ENCODE measurements at regions not wholly inside any gene's neighbourhood (a gene's known extent, or its start where the extent isn't known, plus 50 kb on each side); places are given as distances from the start of the nearest gene placed in this dataset.

GRCh38 chr12:13504074-13504473, 307.5 kb downstream of the EMP1 start:
- Mint-ChIP-seq H3K4me1 (no peaks in the 10 kb centered on the region), H3K27ac (no peak overlapping the region), H3K36me3 (no peaks in the 10 kb centered on the region), H3K9me3 (no peaks in the 10 kb centered on the region), H3K4me3 (no peak overlapping the region), H3K27me3 (no peaks in the 10 kb centered on the region)
- DNase-seq, result no peak
- CTCF ChIA-PET, result no interaction called here

GRCh38 chr12:13503094-13503835, 306.7 kb downstream of the EMP1 start:
- Mint-ChIP-seq H3K4me1 (no peaks in the 10 kb centered on the region), H3K36me3 (no peaks in the 10 kb centered on the region), H3K27ac (no peak overlapping the region), H3K9me3 (no peaks in the 10 kb centered on the region), H3K4me3 (no peak overlapping the region), H3K27me3 (no peaks in the 10 kb centered on the region)
- CTCF ChIA-PET, result no interaction called here
- no peak for DNase-seq

- Mint-ChIP-seq H3K4me1 (no peaks in the 10 kb centered on the region), H3K36me3 (no peaks in the 10 kb centered on the region), H3K4me3 (no peak overlapping the region), H3K9me3 (no peaks in the 10 kb centered on the region), H3K27me3 (no peaks in the 10 kb centered on the region), H3K27ac (no peak overlapping the region)
- DNase-seq, result no peak
- CTCF ChIA-PET, result no interaction called here
These were observed 302.5 kb downstream of the EMP1 start for GRCh38 chr12:13499008-13499407.

DNA sequence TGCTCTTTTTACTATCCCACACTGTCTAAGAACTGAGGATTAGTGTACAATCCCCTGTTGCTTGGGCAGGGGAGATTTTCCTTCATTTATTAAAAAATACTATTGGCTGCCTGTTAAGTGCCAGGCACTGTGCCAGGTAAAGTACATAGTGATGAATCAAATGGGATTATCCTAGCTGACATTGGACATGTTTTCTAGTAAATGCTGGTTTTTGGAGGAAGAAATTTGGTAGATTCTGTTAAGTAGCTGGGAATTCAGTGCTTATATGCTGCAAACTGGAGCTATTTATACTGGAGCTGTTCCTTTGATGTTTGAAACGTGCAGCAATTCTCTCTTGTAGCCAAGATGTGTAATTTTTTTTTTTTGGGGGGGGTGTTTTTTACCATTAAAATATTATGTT, 299.6 kb downstream of the EMP1 start:
- H3K36me3 Mint-ChIP-seq, result no peaks in the 10 kb centered on the region
- H3K4me3 Mint-ChIP-seq, result no peak overlapping the region
- H3K27me3 Mint-ChIP-seq, result no peaks in the 10 kb centered on the region
- no peak overlapping the region for H3K27ac Mint-ChIP-seq
- CTCF ChIA-PET, result no interaction called here
- DNase-seq, result no peak
- no peaks in the 10 kb centered on the region for H3K9me3 Mint-ChIP-seq
- no peaks in the 10 kb centered on the region for H3K4me1 Mint-ChIP-seq

- H3K9me3 Mint-ChIP-seq, result no peaks in the 10 kb centered on the region
- H3K36me3 Mint-ChIP-seq, result no peaks in the 10 kb centered on the region
- no peak overlapping the region for H3K4me3 Mint-ChIP-seq
- no peak for DNase-seq
- no peaks in the 10 kb centered on the region for H3K27me3 Mint-ChIP-seq
- H3K27ac Mint-ChIP-seq, result no peak overlapping the region
- H3K4me1 Mint-ChIP-seq, result no peaks in the 10 kb centered on the region
- CTCF ChIA-PET, result no interaction called here
These were observed 292.7 kb downstream of the EMP1 start for GRCh38 chr12:13489246-13489645.

DNA sequence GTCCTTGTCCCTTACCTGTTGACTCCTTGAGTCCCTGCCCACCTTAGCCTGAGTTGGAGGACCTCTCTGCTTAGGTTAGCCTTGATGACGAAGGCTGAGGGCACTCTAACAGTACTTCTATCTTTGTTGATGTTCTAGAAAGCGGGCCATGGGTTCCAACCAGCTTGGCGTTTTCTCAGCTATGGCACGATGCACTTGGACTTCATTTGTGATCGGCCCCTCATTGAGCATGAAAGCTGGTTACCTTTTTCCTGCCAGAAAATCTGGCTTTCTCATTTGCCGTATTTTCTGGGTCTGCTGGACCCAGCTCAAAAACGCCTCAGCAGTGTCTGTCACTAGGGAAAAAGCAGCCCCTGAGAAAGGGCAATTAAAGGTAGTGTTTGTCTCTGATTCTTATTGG, 290.8 kb downstream of the EMP1 start:
- H3K27me3 Mint-ChIP-seq, result no peaks in the 10 kb centered on the region
- H3K4me1 Mint-ChIP-seq, result no peaks in the 10 kb centered on the region
- no peak overlapping the region for H3K4me3 Mint-ChIP-seq
- CTCF ChIA-PET, result no interaction called here
- DNase-seq, result no peak
- H3K36me3 Mint-ChIP-seq, result no peaks in the 10 kb centered on the region
- H3K27ac Mint-ChIP-seq, result no peak overlapping the region
- no peaks in the 10 kb centered on the region for H3K9me3 Mint-ChIP-seq

- CTCF ChIA-PET, result no interaction called here
- Mint-ChIP-seq H3K4me3 (no peak overlapping the region), H3K27me3 (no peaks in the 10 kb centered on the region), H3K4me1 (no peaks in the 10 kb centered on the region), H3K9me3 (no peaks in the 10 kb centered on the region), H3K27ac (no peak overlapping the region), H3K36me3 (no peaks in the 10 kb centered on the region)
- DNase-seq, result no peak
These were observed 290.3 kb downstream of the EMP1 start for GRCh38 chr12:13486794-13487193.

- Mint-ChIP-seq H3K9me3 (no peaks in the 10 kb centered on the region), H3K36me3 (no peaks in the 10 kb centered on the region), H3K27ac (no peak overlapping the region), H3K27me3 (peaks cover 4% of the 10 kb centered on the region), H3K4me1 (no peaks in the 10 kb centered on the region), H3K4me3 (no peak overlapping the region)
- DNase-seq, result no peak
- CTCF ChIA-PET, result no interaction called here
These were observed 282.2 kb downstream of the EMP1 start for GRCh38 chr12:13478650-13479181.

DNA sequence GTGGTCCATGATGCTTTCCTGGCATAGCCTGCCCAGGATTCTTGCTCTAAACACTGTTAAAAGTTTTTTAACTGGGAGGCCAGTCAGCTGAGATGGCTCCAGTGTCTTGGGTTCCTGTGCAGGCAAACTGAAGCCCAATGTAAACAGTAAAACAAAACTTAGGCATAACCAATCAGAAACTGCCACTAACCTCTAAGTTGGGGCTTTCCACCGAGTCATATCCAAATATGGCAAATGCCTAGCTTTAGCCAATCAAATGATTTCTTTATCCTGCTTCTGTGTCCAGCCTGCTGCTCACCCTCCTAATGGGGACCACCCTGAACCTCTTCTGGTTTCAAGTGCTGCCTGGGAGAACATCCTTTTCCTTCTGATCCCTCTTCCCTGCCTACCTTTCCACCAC, 277.9 kb downstream of the EMP1 start:
- Mint-ChIP-seq H3K9me3 (no peaks in the 10 kb centered on the region), H3K4me1 (no peaks in the 10 kb centered on the region), H3K27ac (no peak overlapping the region), H3K4me3 (no peak overlapping the region), H3K36me3 (no peaks in the 10 kb centered on the region), H3K27me3 (peaks cover 9% of the 10 kb centered on the region)
- DNase-seq, result no peak
- CTCF ChIA-PET, result no interaction called here

DNA sequence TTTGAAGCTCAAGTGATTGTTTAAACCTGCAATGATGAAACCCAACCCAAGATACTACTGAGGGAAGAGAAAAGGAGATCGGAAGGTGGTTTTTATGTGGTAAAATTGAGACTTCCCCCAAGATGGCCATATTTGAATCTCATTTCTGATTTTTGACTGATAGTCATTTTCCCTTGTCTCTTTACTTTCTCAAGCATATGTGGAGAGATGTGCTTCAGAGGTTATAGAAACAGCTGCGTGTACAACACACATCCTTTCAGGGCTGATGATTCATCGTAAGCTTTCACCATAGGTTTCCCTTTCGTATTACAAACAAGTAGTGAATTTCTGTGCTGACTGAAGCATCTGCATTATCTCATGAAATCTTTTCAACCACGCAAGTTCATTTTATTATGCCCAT, 276.2 kb downstream of the EMP1 start:
- Mint-ChIP-seq H3K9me3 (no peaks in the 10 kb centered on the region), H3K36me3 (no peaks in the 10 kb centered on the region), H3K4me1 (no peaks in the 10 kb centered on the region), H3K27me3 (peaks cover 9% of the 10 kb centered on the region), H3K4me3 (no peak overlapping the region), H3K27ac (no peak overlapping the region)
- CTCF ChIA-PET, result no interaction called here
- no peak for DNase-seq

DNA sequence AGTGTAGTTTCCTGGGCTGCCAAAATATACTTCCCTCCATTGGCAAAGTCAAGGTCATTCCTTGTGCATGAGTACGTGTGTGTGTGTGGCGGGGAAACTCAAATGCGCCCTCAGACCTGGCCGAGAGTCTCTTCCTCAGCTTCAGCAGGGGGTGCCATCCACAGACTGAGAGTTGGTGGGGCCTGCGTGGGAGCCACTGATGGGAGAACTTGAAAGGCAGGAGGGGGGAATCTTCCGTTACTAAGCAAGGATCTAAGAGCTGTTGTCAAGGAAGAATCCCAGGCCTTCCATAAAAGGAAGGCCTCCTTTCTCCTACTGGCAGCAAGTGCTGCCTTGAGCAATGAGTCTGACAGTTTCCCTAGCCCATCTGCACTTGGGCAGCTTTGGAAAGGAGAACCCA, 274.9 kb downstream of the EMP1 start:
- no peak overlapping the region for H3K4me3 Mint-ChIP-seq
- H3K36me3 Mint-ChIP-seq, result no peaks in the 10 kb centered on the region
- DNase-seq, result no peak
- CTCF ChIA-PET, result no interaction called here
- no peaks in the 10 kb centered on the region for H3K4me1 Mint-ChIP-seq
- peaks cover 9% of the 10 kb centered on the region for H3K27me3 Mint-ChIP-seq
- no peaks in the 10 kb centered on the region for H3K9me3 Mint-ChIP-seq
- no peak overlapping the region for H3K27ac Mint-ChIP-seq

DNA sequence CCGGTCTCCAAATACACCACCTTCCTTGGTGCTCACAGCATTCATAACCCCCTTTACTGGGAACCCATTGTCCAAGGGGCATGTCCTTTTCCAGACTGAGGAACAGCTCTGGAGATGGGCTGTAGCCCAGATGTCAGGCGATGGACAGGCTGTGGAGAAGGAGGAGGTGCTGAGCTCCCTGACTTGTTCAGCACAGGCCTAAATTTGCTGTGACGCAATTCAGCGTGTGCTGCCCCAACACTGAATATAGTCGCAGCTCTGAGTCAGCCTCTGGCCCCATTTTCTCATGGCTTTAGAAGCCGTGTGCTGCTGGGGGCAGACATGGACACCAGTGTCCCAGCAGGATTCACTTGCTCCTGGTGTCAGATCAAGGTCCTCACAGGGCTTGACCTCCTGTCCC, 269.1 kb downstream of the EMP1 start:
- no peaks in the 10 kb centered on the region for H3K36me3 Mint-ChIP-seq
- H3K4me1 Mint-ChIP-seq, result no peaks in the 10 kb centered on the region
- no peaks in the 10 kb centered on the region for H3K27me3 Mint-ChIP-seq
- CTCF ChIA-PET, result no interaction called here
- DNase-seq, result no peak
- no peak overlapping the region for H3K27ac Mint-ChIP-seq
- no peaks in the 10 kb centered on the region for H3K9me3 Mint-ChIP-seq
- no peak overlapping the region for H3K4me3 Mint-ChIP-seq

- H3K9me3 Mint-ChIP-seq, result no peaks in the 10 kb centered on the region
- no peaks in the 10 kb centered on the region for H3K36me3 Mint-ChIP-seq
- CTCF ChIA-PET, result no interaction called here
- H3K27ac Mint-ChIP-seq, result no peak overlapping the region
- H3K4me3 Mint-ChIP-seq, result no peak overlapping the region
- DNase-seq, result no peak
- H3K4me1 Mint-ChIP-seq, result no peaks in the 10 kb centered on the region
- no peaks in the 10 kb centered on the region for H3K27me3 Mint-ChIP-seq
These were observed 266.7 kb downstream of the EMP1 start for GRCh38 chr12:13463189-13463588.

DNA sequence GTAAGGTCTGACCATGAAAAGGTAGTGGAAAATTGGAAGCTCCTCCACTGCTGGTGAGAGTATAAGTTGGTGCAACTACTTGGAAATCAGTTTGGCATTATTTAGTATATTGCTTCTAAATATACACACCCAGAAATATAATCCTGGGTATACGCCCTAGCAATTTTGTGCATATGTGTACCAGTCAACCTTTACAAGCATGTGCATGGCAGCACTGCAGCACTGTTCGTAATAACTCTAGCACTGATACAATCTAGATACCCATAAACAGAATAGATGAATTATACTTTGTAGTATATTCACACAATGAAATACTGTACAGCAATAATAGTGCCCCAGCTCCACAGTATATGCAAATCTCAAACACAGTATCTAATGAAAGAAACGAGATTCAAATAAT, 265.9 kb downstream of the EMP1 start:
- no peak for DNase-seq
- no peaks in the 10 kb centered on the region for H3K27me3 Mint-ChIP-seq
- H3K4me1 Mint-ChIP-seq, result no peaks in the 10 kb centered on the region
- no peak overlapping the region for H3K27ac Mint-ChIP-seq
- CTCF ChIA-PET, result no interaction called here
- H3K36me3 Mint-ChIP-seq, result no peaks in the 10 kb centered on the region
- no peaks in the 10 kb centered on the region for H3K9me3 Mint-ChIP-seq
- H3K4me3 Mint-ChIP-seq, result no peak overlapping the region

GRCh38 chr12:13455778-13456144, 259.2 kb downstream of the EMP1 start:
- no peak overlapping the region for H3K27ac Mint-ChIP-seq
- H3K27me3 Mint-ChIP-seq, result no peaks in the 10 kb centered on the region
- no peak for DNase-seq
- CTCF ChIA-PET, result no interaction called here
- H3K9me3 Mint-ChIP-seq, result no peaks in the 10 kb centered on the region
- no peaks in the 10 kb centered on the region for H3K4me1 Mint-ChIP-seq
- no peaks in the 10 kb centered on the region for H3K36me3 Mint-ChIP-seq
- H3K4me3 Mint-ChIP-seq, result no peak overlapping the region

All from activated naive CD4-positive, alpha-beta T cell treated with anti-CD3 and anti-CD28 coated beads, Interleukin-2, amount 10 ng/mL, durations not matched to agents 7 days and 5 days (primary cell).